GM18867 (cell line): ENCODE measurements at regions not wholly inside any gene's neighbourhood (a gene's known extent, or its start where the extent isn't known, plus 50 kb on each side); places are given as distances from the start of the nearest gene placed in this dataset.
"Not testable (repeated sequence)": the region's sequence is repeated elsewhere in the genome, so short reads cannot be mapped to it uniquely, and the experiment has no call there.

Source experiments
- ATAC-seq: cut with Tn5 transposase; IDR thresholded peaks from one replicate; pipeline ENCODE4 v1.9.1; 2021; ENCODE audit warnings: mild to moderate bottlenecking, moderate library complexity; ENCODE audit not compliant: unreplicated experiment

DNA sequence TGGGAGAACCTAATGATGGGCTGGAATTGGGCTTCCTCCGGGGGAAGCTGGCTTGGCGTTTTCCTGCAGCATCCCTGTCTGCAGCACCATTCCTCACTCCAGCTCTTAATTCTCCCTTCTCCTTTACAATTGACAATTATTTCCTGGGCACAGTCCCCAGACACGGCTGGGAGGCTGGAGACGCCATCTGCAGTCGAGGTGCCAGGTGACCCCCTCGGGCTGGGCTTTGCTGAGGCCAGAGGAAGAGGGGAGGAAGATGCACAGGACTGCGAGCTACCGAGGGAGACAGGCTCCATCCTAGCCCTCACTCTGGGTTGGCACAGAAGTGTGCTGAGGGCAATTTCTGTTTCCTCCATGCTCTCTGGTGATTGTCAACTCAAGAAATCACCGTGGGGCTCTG lies 453.8 kb downstream of the PTPRU start:
- no peak for ATAC-seq

GRCh38 chr1:29689372-29690030 lies 453.2 kb downstream of the PTPRU start:
- no peak for ATAC-seq

- no peak for ATAC-seq
These were observed 452.4 kb downstream of the PTPRU start for GRCh38 chr1:29688471-29689365.

GRCh38 chr1:29687601-29688244 lies 451.4 kb downstream of the PTPRU start:
- no peak for ATAC-seq

DNA sequence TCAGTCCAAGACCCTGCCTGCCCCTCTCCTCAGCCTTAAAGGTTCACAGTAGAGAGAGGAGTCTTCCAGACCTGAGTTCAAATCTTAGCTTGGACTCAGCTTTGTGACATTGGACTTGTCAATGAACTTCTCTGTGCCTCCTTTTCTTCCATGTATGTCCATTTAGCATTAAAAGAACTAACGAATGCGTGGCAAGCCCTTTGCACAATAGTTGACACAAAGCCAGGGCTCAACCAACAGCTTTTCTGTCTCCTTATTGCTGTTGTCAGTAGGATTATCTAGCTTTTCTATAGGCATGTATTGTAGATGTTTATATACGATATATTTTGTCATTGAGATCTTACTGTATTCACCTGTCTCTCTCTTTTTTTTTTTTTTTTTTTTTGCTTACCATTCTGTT lies 450.8 kb downstream of the PTPRU start:
- ATAC-seq = no peak

GRCh38 chr1:29686012-29686930 lies 449.9 kb downstream of the PTPRU start:
- no peak for ATAC-seq

- ATAC-seq = no peak
These were observed 449.1 kb downstream of the PTPRU start for GRCh38 chr1:29685387-29685786.

DNA sequence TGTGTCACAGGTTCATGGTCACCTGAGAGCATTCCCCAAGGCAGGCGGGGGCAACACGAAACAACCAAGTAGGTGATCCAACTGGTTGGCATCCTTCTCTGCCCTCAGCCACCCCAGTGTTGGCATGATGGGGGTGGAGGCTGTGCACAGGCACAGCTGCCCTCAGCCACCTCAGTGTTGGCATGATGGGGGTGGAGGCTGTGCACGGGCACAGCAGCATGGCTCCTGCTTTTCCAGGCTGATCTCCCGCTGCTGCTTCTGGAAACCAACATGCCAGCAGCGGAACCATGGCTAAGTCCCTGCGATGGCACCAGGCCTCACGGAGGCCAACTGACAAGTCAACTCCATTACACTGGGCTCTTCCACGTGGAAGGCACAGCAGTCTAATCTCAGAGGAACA lies 447.8 kb downstream of the PTPRU start:
- no peak for ATAC-seq

DNA sequence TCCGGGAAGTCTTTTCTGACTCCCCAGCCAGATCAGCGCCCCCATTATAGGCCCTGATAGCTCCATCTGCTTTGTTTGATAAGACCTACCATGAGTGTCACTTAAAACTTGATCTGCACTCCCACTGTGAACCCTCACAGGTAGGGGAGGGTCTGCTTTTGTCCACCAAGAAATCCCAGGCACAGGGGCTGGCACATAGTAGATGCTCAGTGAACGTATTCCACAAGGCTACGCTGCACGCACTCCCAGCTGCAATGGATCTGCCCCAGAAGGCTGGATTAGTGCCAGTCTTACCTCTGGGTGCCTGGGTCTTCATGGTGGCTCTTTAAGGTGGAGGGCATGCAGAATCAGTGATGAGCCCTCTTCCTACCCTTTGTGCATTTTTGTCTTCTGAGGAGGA lies 447.1 kb downstream of the PTPRU start:
- ATAC-seq = no peak

DNA sequence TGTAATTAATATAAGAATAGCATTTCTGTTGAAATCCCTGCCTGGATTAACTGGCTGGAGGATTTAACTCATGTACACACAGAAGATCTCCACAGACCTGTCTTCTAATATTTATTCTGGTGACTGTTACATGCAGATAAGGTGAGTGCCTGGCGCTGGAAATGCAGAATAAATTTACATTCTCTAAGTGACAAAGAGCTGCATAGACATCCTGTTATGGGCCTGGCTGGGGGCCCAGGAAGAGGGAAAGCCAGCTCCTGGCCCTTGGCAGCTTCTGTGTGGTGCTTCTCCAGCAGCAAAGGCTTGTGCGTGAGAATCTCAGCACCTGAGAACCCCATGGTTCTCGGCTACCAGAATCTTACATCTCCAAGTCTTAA lies 446.6 kb downstream of the PTPRU start:
- ATAC-seq = no peak

DNA sequence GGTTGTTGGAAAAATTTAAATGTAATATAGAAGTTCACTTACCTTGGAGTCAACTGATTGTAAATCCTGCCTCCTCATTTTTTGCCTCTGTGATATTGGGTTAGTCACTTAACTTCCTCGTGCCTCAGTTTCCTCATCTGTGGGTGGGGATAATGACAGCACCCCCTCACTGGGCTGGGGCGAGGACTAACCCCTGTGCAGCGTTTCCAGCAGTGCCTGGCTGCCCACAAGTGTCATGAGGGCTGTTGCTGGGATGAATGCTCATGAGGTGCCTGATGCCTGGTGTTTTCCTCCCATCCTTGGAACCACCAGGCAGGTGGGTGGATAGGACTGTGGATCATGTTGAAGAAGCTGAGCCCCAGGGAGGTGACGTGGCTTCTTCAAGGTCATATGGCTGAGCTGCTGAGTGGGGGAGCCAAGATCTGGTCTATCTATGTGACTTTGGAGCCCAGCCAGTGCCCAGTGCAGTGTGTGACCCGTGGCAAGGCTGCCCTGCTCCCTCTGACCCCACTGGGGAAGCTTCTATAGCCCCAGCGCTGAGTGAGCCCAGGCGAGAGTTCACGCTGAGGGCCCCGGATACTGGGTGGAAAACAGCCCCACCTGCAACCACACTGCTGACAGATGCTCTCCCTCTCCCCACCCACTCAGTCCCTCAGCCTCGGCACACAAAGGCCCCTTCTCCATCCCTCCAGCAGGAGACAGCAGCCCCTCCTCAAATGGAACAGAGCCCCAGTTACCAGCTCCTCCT lies 446.0 kb downstream of the PTPRU start:
- no peak for ATAC-seq

GRCh38 chr1:29681416-29681815 lies 445.1 kb downstream of the PTPRU start:
- ATAC-seq = not testable (repeated sequence)

- no peak for ATAC-seq
These were observed 443.7 kb downstream of the PTPRU start for GRCh38 chr1:29679828-29680558.

DNA sequence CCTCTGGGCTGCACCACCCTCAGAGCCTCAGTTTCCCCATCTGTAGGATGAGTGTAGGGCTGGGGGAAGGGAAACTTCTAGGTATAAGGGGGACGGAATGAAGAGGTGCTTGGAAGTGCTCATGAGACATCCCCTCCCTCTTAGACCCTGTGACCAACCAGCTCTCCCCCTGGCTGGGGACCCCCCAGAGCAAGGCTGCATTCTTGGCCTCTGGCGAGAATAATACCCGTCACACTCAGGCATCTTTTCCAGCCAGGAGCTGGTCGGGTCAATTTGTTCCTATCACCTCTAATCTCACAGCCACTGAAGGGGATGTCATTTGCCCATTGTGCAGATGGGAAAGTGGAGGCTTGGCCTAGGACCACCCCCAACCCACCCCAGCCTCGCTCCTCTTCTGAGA lies 443.0 kb downstream of the PTPRU start:
- ATAC-seq = no peak

GRCh38 chr1:29677028-29678024 lies 441.0 kb downstream of the PTPRU start:
- ATAC-seq = no peak

DNA sequence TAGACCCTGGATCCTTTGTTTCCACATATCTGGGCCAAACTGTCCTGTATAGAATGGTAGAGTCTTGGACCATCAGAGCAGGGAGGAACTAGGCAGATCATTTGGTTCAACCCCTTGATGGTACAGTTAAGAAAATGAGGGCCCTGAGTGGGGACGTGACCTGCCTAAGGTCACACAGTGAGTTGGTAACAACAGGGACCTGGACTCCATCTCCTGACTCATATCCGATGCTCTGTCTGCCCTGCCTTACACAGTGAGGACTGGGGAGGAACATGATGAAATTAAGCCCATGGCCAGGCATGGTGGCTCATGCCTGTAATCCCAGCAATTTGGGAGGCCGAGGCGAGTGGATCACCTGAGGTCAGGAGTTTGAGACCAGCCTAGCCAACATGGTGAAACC lies 440.2 kb downstream of the PTPRU start:
- no peak for ATAC-seq

- ATAC-seq = no peak
These were observed 439.4 kb downstream of the PTPRU start for GRCh38 chr1:29675481-29676263.
